Omental fat pad (tissue), 3 donors: ENCODE measurements at regions not wholly inside any gene's neighbourhood (a gene's known extent, or its start where the extent isn't known, plus 50 kb on each side); places are given as distances from the start of the nearest gene placed in this dataset.

Source experiments
- ATAC-seq: fragments of 150-250 bp; one replicate; pipeline ENCODE4 v1.9.1; 2016; ENCODE audit warnings: mild to moderate bottlenecking, moderate library complexity; ENCODE audit not compliant: low FRiP score
- DNase-seq: peaks from one replicate; pipeline ENCODE4 v3.0.0-alpha.2; 2019; ENCODE audit warnings: low spot score
- TF ChIP-seq, protein P1 (sequence below), 3 donors: fragments of 450-650 bp; IDR thresholded peaks; one replicate each; pipeline ENCODE4 v1.5.1; 2016 to 2017; ENCODE audit warnings: antibody characterized with exemption in 3 of 3, mild to moderate bottlenecking in 3 of 3, moderate library complexity in 2 of 3

DNA sequence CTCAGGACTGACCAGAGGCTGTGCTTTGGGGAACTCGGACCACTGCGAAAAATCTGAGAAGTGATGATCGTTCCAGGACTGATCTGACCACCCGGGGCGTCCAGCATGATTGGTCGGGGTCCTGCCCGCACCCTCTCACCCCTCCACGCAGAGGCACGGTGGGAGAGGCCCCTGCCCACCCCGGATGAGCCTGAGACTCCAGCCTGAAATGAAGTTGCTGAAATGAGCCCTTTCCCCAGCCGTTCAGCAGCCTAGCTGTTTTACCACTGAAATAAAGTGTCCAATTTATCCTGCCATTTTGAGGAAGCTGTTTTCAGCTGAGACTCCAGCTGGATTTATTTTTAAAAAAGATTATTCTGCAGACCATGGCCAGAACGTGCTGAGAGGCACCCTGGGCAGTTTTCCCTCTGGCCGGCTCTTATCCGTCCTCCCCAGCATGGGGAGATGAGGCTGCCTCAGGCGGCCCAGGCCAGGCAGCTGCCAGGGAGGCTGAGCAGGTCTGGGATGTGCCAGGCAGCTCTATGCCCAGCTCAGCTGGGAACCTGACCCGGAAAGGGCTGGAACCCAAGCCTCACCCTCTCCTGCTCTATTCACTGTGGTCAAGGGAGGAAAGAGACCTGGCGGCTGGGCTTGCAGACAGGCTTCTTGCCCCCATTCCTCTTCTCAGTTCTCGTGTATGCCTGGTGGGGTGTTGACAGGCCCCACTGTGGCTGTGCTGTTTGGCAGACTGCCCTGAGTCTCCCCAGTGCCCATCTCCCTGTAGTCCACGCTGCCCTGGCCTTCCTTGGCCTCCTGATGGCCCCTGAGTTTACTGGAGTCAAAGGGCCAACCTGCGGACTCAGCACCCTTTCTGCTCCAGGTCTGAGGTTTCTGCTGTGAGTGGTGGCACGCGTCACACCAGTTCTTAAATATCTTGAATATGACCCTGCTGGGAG is 161.0 kb upstream of the B3GAT1 start:
- DNase-seq (no peak), ATAC-seq (no peak)
- TF ChIP-seq, protein P1, sequence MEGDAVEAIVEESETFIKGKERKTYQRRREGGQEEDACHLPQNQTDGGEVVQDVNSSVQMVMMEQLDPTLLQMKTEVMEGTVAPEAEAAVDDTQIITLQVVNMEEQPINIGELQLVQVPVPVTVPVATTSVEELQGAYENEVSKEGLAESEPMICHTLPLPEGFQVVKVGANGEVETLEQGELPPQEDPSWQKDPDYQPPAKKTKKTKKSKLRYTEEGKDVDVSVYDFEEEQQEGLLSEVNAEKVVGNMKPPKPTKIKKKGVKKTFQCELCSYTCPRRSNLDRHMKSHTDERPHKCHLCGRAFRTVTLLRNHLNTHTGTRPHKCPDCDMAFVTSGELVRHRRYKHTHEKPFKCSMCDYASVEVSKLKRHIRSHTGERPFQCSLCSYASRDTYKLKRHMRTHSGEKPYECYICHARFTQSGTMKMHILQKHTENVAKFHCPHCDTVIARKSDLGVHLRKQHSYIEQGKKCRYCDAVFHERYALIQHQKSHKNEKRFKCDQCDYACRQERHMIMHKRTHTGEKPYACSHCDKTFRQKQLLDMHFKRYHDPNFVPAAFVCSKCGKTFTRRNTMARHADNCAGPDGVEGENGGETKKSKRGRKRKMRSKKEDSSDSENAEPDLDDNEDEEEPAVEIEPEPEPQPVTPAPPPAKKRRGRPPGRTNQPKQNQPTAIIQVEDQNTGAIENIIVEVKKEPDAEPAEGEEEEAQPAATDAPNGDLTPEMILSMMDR (IDR thresholded peaks at IDR 0.05): no peak

DNA sequence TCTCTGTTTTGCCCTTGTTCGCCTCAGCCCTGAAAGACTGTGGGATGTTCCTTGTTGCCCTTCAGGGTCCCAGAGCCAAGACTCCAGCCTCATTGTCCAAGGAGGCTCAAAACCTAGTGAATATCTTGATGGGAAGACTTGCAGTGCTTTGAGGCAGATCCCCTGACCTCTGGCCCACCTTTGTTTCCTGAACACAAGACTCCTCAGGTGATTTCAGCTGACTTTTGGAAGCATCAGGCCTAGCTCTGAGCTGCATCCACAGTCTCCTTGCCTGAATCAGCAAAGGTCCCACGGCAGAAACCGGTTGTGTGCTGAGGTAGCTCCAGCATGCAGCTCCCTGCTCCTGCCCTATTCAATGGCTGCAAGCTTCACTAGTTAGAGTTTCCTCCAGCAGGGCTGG is 159.3 kb upstream of the B3GAT1 start:
- ATAC-seq: no peak
- TF ChIP-seq, protein P1 (IDR thresholded peaks at IDR 0.05): no peak
- DNase-seq: no peak

DNA sequence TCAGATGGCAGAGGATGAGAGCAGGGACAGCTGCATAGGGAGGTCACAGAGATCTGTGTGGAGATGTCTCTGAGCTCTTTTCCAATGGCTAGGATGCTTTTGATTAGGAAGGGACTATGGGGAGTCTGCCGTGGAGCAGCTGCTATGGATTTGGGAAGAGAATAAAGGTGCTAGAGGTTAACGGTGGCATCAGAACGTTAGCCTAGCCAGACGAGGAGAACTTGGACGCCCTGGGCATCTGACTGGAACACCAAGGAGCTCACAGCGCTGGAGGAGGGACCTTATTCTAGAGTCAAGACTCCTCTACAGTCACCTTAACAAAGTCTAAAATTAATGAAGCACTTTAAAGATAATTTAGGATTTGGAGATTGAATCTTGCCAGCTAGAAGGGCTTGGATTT is 157.2 kb upstream of the B3GAT1 start:
- DNase-seq: no peak
- TF ChIP-seq, protein P1 (IDR thresholded peaks at IDR 0.05): no peak
- ATAC-seq: no peak

DNA sequence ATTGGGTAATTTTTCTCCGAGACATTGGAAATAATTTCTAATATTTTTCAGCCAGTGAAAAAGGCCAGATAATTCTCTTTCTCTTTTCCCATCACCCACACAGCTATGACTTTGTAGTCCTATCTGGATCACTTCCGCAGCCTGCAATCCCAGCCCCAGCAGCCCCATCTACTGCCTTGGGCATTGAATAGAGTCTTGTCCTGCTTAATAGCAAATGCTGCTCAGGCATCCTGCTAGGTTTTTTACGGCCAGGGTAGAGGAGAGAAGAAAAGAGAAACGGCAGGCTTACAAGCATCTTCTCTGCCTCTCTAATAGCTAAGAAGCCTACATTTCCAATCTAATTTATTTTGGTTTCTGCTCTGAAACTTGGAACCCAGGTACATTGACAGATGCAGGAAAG is 154.3 kb upstream of the B3GAT1 start:
- ATAC-seq (no peak), DNase-seq (no peak)
- TF ChIP-seq, protein P1 (IDR thresholded peaks at IDR 0.05): no peak

DNA sequence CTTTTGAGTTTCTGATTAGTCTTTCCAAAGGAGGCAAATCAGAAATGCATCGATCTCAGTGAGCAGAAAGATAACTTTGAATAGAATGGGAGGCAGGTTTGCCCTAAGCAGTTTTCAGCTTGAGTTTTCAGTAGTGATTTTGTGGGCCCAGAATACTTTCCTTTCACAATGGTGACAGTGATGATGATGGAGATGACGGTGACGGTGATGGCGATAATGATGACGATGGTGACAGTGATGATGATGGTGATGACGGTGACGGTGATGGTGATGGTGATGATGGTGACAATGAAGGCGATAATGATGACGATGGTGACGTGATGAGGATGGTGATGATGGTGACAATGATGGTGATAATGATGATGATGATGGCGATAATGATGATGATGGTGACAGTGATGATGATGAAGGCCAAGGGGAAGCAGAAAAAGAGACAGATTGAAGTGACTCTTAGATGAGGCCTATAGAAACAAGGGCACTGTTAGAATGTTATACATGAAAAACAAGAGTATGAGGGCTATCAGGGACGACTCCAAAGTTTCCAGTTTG is 153.4 kb upstream of the B3GAT1 start:
- TF ChIP-seq, protein P1 (IDR thresholded peaks at IDR 0.05): no peak
- DNase-seq: no peak
- no peak for ATAC-seq

DNA sequence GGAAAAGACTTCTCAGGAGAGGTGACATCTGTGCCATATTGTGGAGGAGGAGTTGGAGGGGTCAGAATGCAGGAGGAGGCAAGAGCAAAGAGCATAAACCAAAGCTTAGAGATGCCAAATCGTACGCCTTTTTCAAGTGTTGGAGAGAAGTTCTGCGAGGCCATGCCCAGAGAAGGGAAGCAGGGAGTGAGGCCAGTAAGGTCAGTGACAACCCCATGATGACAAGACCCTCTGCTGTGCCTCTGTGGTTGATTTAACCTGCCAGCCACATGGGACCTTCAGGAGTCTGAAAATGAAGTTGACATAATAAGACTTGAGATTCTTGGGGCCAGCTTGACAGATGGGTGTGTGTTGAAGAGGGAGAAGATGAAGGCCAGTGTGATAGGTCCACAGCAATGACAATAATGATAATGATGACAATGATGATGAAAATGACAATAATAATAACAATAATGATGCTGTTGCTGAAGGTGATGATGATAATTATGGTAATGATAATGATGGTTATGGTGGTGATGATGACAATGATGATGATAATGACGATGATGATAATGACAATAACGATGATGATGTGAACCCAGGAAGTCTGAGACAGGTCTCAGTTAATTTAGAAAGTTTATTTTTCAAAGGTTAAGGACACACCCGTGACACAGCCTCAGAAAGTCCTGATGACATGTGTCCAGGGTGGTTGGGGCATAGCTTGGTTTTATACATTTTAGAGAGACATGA is 152.6 kb upstream of the B3GAT1 start:
- no peak for ATAC-seq

More for the DNA sequence above, 152.6 kb upstream of the B3GAT1 start:
- DNase-seq: no peak
- TF ChIP-seq, protein P1 (IDR thresholded peaks at IDR 0.05): no peak
